IMR-90 (cell line): ENCODE measurements at regions not wholly inside any gene's neighbourhood (a gene's known extent, or its start where the extent isn't known, plus 50 kb on each side); places are given as distances from the start of the nearest gene placed in this dataset.

ENCODE experiments used
- BHLHE40 ChIP-seq: fragments of 150-350 bp; IDR thresholded peaks from 2 replicates; pipeline ENCODE4 v1.6.1; 2016; ENCODE audit warnings: mild to moderate bottlenecking, low read depth, low read length
- CEBPB ChIP-seq: IDR thresholded peaks from 2 replicates; pipeline ENCODE4 v1.6.1; 2012; ENCODE audit warnings: low read depth, low read length, improper control_type of control experiment
- POLR2A ChIP-seq: IDR thresholded peaks from 2 replicates; pipeline ENCODE4 v1.6.1; 2012; ENCODE audit warnings: mild to moderate bottlenecking, low read depth, low read length
- RCOR1 ChIP-seq: IDR thresholded peaks from 2 replicates; pipeline ENCODE4 v1.6.1; 2012; ENCODE audit warnings: mild to moderate bottlenecking, low read length, improper control_type of control experiment; ENCODE audit not compliant: insufficient replicate concordance
- RFX5 ChIP-seq: IDR thresholded peaks from 2 replicates; pipeline ENCODE4 v1.8.0; 2012; ENCODE audit warnings: low read depth, mild to moderate bottlenecking, low read length, moderate library complexity
- TF ChIP-seq, protein P1 (sequence below): conservative IDR thresholded peaks from 2 replicates; pipeline ENCODE4 v1.5.1; 2012; ENCODE audit warnings: mild to moderate bottlenecking, low read depth, low read length, improper control_type of control experiment

DNA sequence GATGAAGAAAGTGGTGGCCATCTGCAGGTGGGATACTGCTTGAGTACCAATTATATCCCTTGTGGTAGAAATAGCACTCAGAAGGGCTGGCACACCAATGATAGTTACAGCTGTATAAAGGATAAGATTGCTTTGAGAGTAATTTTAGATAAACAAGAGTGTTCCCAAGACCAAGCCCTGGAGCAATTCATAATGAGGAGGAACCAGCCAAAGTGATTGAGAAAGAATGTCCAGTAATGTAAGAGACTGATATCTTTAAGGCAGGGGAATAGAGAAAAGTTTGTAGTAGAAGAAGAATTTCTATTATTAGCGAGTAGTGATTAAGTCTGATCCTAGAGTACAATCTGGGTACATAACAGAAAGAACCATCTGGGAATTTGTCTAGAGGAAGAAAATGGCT lies 945.1 kb downstream of the OTOL1 start:
- TF ChIP-seq, protein P1, sequence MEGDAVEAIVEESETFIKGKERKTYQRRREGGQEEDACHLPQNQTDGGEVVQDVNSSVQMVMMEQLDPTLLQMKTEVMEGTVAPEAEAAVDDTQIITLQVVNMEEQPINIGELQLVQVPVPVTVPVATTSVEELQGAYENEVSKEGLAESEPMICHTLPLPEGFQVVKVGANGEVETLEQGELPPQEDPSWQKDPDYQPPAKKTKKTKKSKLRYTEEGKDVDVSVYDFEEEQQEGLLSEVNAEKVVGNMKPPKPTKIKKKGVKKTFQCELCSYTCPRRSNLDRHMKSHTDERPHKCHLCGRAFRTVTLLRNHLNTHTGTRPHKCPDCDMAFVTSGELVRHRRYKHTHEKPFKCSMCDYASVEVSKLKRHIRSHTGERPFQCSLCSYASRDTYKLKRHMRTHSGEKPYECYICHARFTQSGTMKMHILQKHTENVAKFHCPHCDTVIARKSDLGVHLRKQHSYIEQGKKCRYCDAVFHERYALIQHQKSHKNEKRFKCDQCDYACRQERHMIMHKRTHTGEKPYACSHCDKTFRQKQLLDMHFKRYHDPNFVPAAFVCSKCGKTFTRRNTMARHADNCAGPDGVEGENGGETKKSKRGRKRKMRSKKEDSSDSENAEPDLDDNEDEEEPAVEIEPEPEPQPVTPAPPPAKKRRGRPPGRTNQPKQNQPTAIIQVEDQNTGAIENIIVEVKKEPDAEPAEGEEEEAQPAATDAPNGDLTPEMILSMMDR, result no peak
- TF ChIP-seq POLR2A (no peak), RFX5 (no peak), CEBPB (no peak), RCOR1 (no peak), BHLHE40 (no peak)
